ENCODE measurements at regions not wholly inside any gene's neighbourhood (a gene's known extent, or its start where the extent isn't known, plus 50 kb on each side); places are given as distances from the start of the nearest gene placed in this dataset.

GRCh38 chr6:108746366-108746765, 101.9 kb upstream of the ARMC2 start:
- TF ChIP-seq POLR2A (IDR thresholded peaks at IDR 0.05), result no peak
- TF ChIP-seq CTCF (IDR thresholded peaks at IDR 0.05), result no peak

Data from lower leg skin (tissue), 3 donors.